Fibroblast of the aortic adventitia (primary cell): ENCODE measurements at regions not wholly inside any gene's neighbourhood (a gene's known extent, or its start where the extent isn't known, plus 50 kb on each side); places are given as distances from the start of the nearest gene placed in this dataset.

Source experiments
- DNase-seq: peaks from one replicate; pipeline ENCODE4 v3.0.0-alpha.2; 2010; ENCODE audit warnings: low read depth
- H3K4me3 ChIP-seq: 2 replicates; pipeline ENCODE4 v1.5.1; 2011; ENCODE audit warnings: low read depth, mild to moderate bottlenecking, control low read depth, low read length, moderate library complexity
- CTCF ChIP-seq: IDR thresholded peaks from 2 replicates; pipeline ENCODE4 v1.5.1; 2011; ENCODE audit warnings: mild to moderate bottlenecking, low read length, control low read depth, inconsistent platforms; ENCODE audit not compliant: insufficient read depth

GRCh38 chr1:80841261-80841660 lies 959.5 kb upstream of the ADGRL2 start:
- H3K4me3 ChIP-seq, result no peak overlapping the region
- no peak for TF ChIP-seq CTCF
- no peak for DNase-seq

GRCh38 chr1:80837066-80837465 lies 963.7 kb upstream of the ADGRL2 start:
- no peak for TF ChIP-seq CTCF
- H3K4me3 ChIP-seq, result no peak overlapping the region
- no peak for DNase-seq

- DNase-seq, result no peak
- no peak for TF ChIP-seq CTCF
- H3K4me3 ChIP-seq, result no peak overlapping the region
Observed at GRCh38 chr1:80836505-80836904, 964.2 kb upstream of the ADGRL2 start.

- no peak for DNase-seq
- H3K4me3 ChIP-seq, result no peak overlapping the region
- TF ChIP-seq CTCF, result no peak
Observed at GRCh38 chr1:80827666-80828065, 973.1 kb upstream of the ADGRL2 start.

GRCh38 chr1:80825067-80825466 lies 975.7 kb upstream of the ADGRL2 start:
- DNase-seq, result no peak
- TF ChIP-seq CTCF, result no peak
- H3K4me3 ChIP-seq, result no peak overlapping the region

- DNase-seq, result no peak
- TF ChIP-seq CTCF, result no peak
- no peak overlapping the region for H3K4me3 ChIP-seq
Observed at GRCh38 chr1:80818211-80818610, 982.5 kb upstream of the ADGRL2 start.

- H3K4me3 ChIP-seq, result no peak overlapping the region
- no peak for TF ChIP-seq CTCF
- DNase-seq, result no peak
Observed at GRCh38 chr1:80807981-80808380, 992.8 kb upstream of the ADGRL2 start.
